H9 (cell line): ENCODE measurements at regions not wholly inside any gene's neighbourhood (a gene's known extent, or its start where the extent isn't known, plus 50 kb on each side); places are given as distances from the start of the nearest gene placed in this dataset.

ENCODE experiments used
- DNase-seq: peaks from one replicate; pipeline ENCODE4 v3.0.0-alpha.2; 2017
- H2AFZ ChIP-seq: one replicate; pipeline ENCODE4 v1.6.1; 2013; ENCODE audit warnings: mild to moderate bottlenecking, low read length, control low read depth, moderate library complexity
- H2AK5ac ChIP-seq: 2 replicates; pipeline ENCODE4 v1.6.1; 2013; ENCODE audit warnings: low read length, control low read depth, mixed read lengths; ENCODE audit not compliant: insufficient read length
- H2BK120ac ChIP-seq: one replicate; pipeline ENCODE4 v1.6.1; 2013; ENCODE audit warnings: low read depth, mild to moderate bottlenecking, low read length, control low read depth, inconsistent platforms; ENCODE audit not compliant: poor library complexity, severe bottlenecking
- H2BK12ac ChIP-seq: 2 replicates; pipeline ENCODE4 v1.6.1; 2013; ENCODE audit warnings: low read length, control low read depth, mixed read lengths, low read depth; ENCODE audit not compliant: insufficient read length
- H2BK15ac ChIP-seq: 2 replicates; pipeline ENCODE4 v1.6.1; 2013; ENCODE audit warnings: low read depth, low read length, control low read depth
- H2BK20ac ChIP-seq: one replicate; pipeline ENCODE4 v1.6.1; 2013; ENCODE audit warnings: low read depth, mild to moderate bottlenecking, low read length, control low read depth, inconsistent platforms; ENCODE audit not compliant: poor library complexity, severe bottlenecking
- H2BK5ac ChIP-seq: 2 replicates; pipeline ENCODE4 v1.6.1; 2013; ENCODE audit warnings: low read length, control low read depth, mixed read lengths; ENCODE audit not compliant: insufficient read length
- H3K14ac ChIP-seq: 2 replicates; pipeline ENCODE4 v1.6.1; 2013; ENCODE audit warnings: low read length, control low read depth; ENCODE audit not compliant: insufficient read depth
- H3K18ac ChIP-seq: 2 replicates; pipeline ENCODE4 v1.6.1; 2013; ENCODE audit warnings: low read depth, mild to moderate bottlenecking, mixed read lengths, low read length, control low read depth; ENCODE audit not compliant: insufficient read length
- H3K23ac ChIP-seq: 2 replicates; pipeline ENCODE4 v1.6.1; 2013; ENCODE audit warnings: low read length, control low read depth, mixed read lengths, low read depth; ENCODE audit not compliant: insufficient read length
- H3K23me2 ChIP-seq: 2 replicates; pipeline ENCODE4 v1.6.1; 2013; ENCODE audit warnings: low read depth, mild to moderate bottlenecking, mixed read lengths, low read length, control low read depth; ENCODE audit not compliant: insufficient read length, poor library complexity, severe bottlenecking
- H3K27ac ChIP-seq: 2 replicates; pipeline ENCODE4 v1.5.1; 2013; ENCODE audit warnings: low read length, control low read depth, mixed read lengths, low read depth; ENCODE audit not compliant: insufficient read length
- H3K27me3 ChIP-seq: 2 replicates; pipeline ENCODE4 v1.6.1; 2013; ENCODE audit warnings: low read length, control low read depth, inconsistent platforms; ENCODE audit not compliant: insufficient read depth
- H3K4ac ChIP-seq: 2 replicates; pipeline ENCODE4 v1.6.1; 2013; ENCODE audit warnings: low read depth, mild to moderate bottlenecking, control low read depth, inconsistent platforms, low read length, moderate library complexity
- H3K4me1 ChIP-seq: 2 replicates; pipeline ENCODE4 v1.6.1; 2013; ENCODE audit warnings: low read length, control low read depth, inconsistent platforms; ENCODE audit not compliant: insufficient read depth
- H3K4me2 ChIP-seq: 2 replicates; pipeline ENCODE4 v1.6.1; 2013; ENCODE audit warnings: low read length, control low read depth, mixed read lengths; ENCODE audit not compliant: insufficient read length, insufficient read depth
- H3K56ac ChIP-seq: 2 replicates; pipeline ENCODE4 v1.6.1; 2013; ENCODE audit warnings: low read depth, mild to moderate bottlenecking, mixed read lengths, low read length, control low read depth; ENCODE audit not compliant: insufficient read length
- H3K79me1 ChIP-seq: 2 replicates; pipeline ENCODE4 v1.6.1; 2013; ENCODE audit warnings: low read depth, mild to moderate bottlenecking, moderate library complexity, low read length, control low read depth, inconsistent platforms; ENCODE audit not compliant: insufficient read depth, poor library complexity, severe bottlenecking
- H3K79me2 ChIP-seq: 2 replicates; pipeline ENCODE4 v1.6.1; 2013; ENCODE audit warnings: low read length, control low read depth, inconsistent platforms; ENCODE audit not compliant: insufficient read depth
- H3K9ac ChIP-seq: 2 replicates; pipeline ENCODE4 v1.6.1; 2013; ENCODE audit warnings: low read length, control low read depth, mixed read lengths; ENCODE audit not compliant: insufficient read length; ENCODE audit errors: extremely low read depth
- H3K9me3 ChIP-seq: one replicate; pipeline ENCODE4 v1.6.1; 2013; ENCODE audit warnings: low read depth, low read length, inconsistent platforms; ENCODE audit not compliant: control insufficient read depth
- H3T11ph ChIP-seq: one replicate; pipeline ENCODE4 v1.6.1; 2013; ENCODE audit warnings: mild to moderate bottlenecking, low read length, control low read depth, inconsistent platforms
- H4K20me1 ChIP-seq: one replicate; pipeline ENCODE4 v1.6.1; 2013; ENCODE audit not compliant: control insufficient read depth, insufficient read length, insufficient read depth
- H4K5ac ChIP-seq: 2 replicates; pipeline ENCODE4 v1.6.1; 2013; ENCODE audit warnings: low read depth, mild to moderate bottlenecking, mixed read lengths, low read length, control low read depth; ENCODE audit not compliant: insufficient read length
- H4K8ac ChIP-seq: replicated peaks from 2 replicates; pipeline ENCODE4 v1.6.1; 2013; ENCODE audit warnings: low read length, control low read depth, mixed read lengths, low read depth; ENCODE audit not compliant: insufficient read length
- H4K91ac ChIP-seq: 2 replicates; pipeline ENCODE4 v1.6.1; 2013; ENCODE audit warnings: low read depth, mild to moderate bottlenecking, moderate library complexity, mixed read lengths, low read length, control low read depth; ENCODE audit not compliant: insufficient read length
- H3K27ac Mint-ChIP-seq, 3 experiments: 2 replicates in 2 of 3; 3 replicates in 1 of 3; pipeline ENCODE4 v1.8.0; 2020 to 2021; ENCODE audit warnings: mixed read lengths in 3 of 3, mild to moderate bottlenecking in 1 of 3, moderate library complexity in 1 of 3
- H3K27me3 Mint-ChIP-seq: 2 replicates; pipeline ENCODE4 v1.8.0; 2021; ENCODE audit warnings: low read depth, mild to moderate bottlenecking, moderate library complexity, mixed read lengths
- H3K36me3 Mint-ChIP-seq, 3 experiments: 2 replicates in 2 of 3; 3 replicates in 1 of 3; pipeline ENCODE4 v1.8.0; 2020 to 2021; ENCODE audit warnings: low read depth in 3 of 3, mixed read lengths in 3 of 3; ENCODE audit not compliant: insufficient read depth in 1 of 3
- H3K4me1 Mint-ChIP-seq, 2 experiments: 2 replicates each; pipeline ENCODE4 v1.8.0; 2020; ENCODE audit warnings: mixed read lengths in 2 of 2
- H3K4me3 Mint-ChIP-seq, 2 experiments: 2 replicates in 1 of 2; 3 replicates in 1 of 2; pipeline ENCODE4 v1.8.0; 2020 to 2021; ENCODE audit warnings: mild to moderate bottlenecking in 2 of 2, mixed read lengths in 2 of 2, moderate library complexity in 1 of 2
- H3K9me3 Mint-ChIP-seq, 2 experiments: 2 replicates in 1 of 2; 3 replicates in 1 of 2; pipeline ENCODE4 v1.8.0; 2020; ENCODE audit warnings: mild to moderate bottlenecking in 2 of 2, mixed read lengths in 2 of 2, moderate library complexity in 1 of 2
- CTCF ChIP-seq: fragments of 200-600 bp; sonication (generic); conservative IDR thresholded peaks from 3 replicates; pipeline ENCODE4 v1.8.0; 2021; ENCODE audit warnings: antibody characterized with exemption, mild to moderate bottlenecking
- WGBS: extraction: QIAGEN DNeasy Blood & Tissue Kit; methylation state at CpG from one replicate; pipeline ENCODE4 v1.1.7; 2013; ENCODE audit warnings: missing lambda C conversion rate, low lambda C conversion rate, mixed read lengths; ENCODE audit not compliant: insufficient read length; ENCODE audit errors: extremely low coverage; 5-methylcytosine and 5-hydroxymethylcytosine counted together

DNA sequence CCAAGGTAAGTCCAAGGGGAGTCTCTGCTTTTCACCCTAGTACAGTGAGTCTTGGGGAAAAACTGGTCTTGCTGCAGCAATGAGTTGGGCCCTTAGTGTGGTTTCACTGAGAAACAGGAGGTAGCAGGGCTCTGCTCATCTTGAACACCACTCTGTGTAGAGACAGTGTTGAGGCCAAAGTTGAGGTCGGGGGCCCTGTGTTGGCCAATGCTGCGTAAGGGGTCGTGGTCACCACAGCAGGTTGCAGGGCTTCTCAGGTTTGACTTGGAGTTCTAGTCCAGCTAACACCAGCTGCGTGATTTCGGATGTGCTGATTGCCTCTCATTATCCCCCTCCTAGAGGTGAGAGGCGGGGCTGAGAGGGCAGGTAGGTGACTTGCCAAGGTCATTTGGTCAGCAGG, 807.5 kb downstream of the VRK1 start:
- no peak overlapping the region for H2BK12ac ChIP-seq
- H3K9me3 Mint-ChIP-seq: peaks cover 3 to 9% of the 10 kb centered on the region in 2 experiments; a peak in 4 of 5 replicates
- WGBS: no CpG with 5 or more reads among the region's 6 CpGs
- H4K5ac ChIP-seq: no peak overlapping the region
- no peaks in the 10 kb centered on the region for H3K79me2 ChIP-seq
- H3K23ac ChIP-seq: no peak overlapping the region
- no peak overlapping the region for H4K91ac ChIP-seq
- no peak overlapping the region for H4K8ac ChIP-seq
- H2BK120ac ChIP-seq: no peak overlapping the region
- no peak overlapping the region for H2AK5ac ChIP-seq
- no peak overlapping the region for H2BK15ac ChIP-seq
- H3K4me3 Mint-ChIP-seq: no peak overlapping the region
- no peaks in the 10 kb centered on the region; a peak in 1 of 4 replicates for H3K4me1 Mint-ChIP-seq
- H3K27me3 Mint-ChIP-seq: no peaks in the 10 kb centered on the region; the same call in 1 of the 2 replicates
- peaks cover 8% of the 10 kb centered on the region for H3K9me3 ChIP-seq
- H3K23me2 ChIP-seq: no peaks in the 10 kb centered on the region
- H3K27ac ChIP-seq: no peak overlapping the region
- no peak overlapping the region for H3K18ac ChIP-seq
- no peaks in the 10 kb centered on the region for H3K79me1 ChIP-seq
- H3T11ph ChIP-seq: no peak overlapping the region
- H2AFZ ChIP-seq: no peak overlapping the region
- H3K14ac ChIP-seq: no peak overlapping the region
- H3K56ac ChIP-seq: no peak overlapping the region
- H2BK20ac ChIP-seq: no peak overlapping the region
- no peak overlapping the region for H3K4ac ChIP-seq
- H3K9ac ChIP-seq: no peak overlapping the region
- no peaks in the 10 kb centered on the region for H4K20me1 ChIP-seq
- H2BK5ac ChIP-seq: no peak overlapping the region
- no peak for DNase-seq
- no peak overlapping the region for H3K4me2 ChIP-seq
- H3K27me3 ChIP-seq: no peaks in the 10 kb centered on the region
- H3K36me3 Mint-ChIP-seq: peaks cover 0 to 3% (median 1%) of the 10 kb centered on the region in 3 experiments; a peak in 2 of 7 replicates
- H3K4me1 ChIP-seq: no peaks in the 10 kb centered on the region
- no peak overlapping the region for H3K27ac Mint-ChIP-seq
- TF ChIP-seq CTCF: no peak
